ENCODE measurements at regions not wholly inside any gene's neighbourhood (a gene's known extent, or its start where the extent isn't known, plus 50 kb on each side); places are given as distances from the start of the nearest gene placed in this dataset.

- TF ChIP-seq, protein P1, sequence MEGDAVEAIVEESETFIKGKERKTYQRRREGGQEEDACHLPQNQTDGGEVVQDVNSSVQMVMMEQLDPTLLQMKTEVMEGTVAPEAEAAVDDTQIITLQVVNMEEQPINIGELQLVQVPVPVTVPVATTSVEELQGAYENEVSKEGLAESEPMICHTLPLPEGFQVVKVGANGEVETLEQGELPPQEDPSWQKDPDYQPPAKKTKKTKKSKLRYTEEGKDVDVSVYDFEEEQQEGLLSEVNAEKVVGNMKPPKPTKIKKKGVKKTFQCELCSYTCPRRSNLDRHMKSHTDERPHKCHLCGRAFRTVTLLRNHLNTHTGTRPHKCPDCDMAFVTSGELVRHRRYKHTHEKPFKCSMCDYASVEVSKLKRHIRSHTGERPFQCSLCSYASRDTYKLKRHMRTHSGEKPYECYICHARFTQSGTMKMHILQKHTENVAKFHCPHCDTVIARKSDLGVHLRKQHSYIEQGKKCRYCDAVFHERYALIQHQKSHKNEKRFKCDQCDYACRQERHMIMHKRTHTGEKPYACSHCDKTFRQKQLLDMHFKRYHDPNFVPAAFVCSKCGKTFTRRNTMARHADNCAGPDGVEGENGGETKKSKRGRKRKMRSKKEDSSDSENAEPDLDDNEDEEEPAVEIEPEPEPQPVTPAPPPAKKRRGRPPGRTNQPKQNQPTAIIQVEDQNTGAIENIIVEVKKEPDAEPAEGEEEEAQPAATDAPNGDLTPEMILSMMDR (IDR thresholded peaks at IDR 0.05; ENCODE audit: low read length), result no peak
- no peak for TF ChIP-seq EZH2 (optimal IDR thresholded peaks at IDR 0.05; ENCODE audit: low read depth, low read length)
- TF ChIP-seq EZH2phosphoT487 (IDR thresholded peaks at IDR 0.05; ENCODE audit: low read length), result no peak
Measured at GRCh38 chr7:80313067-80313626, 178.5 kb downstream of the GNAI1 start.

Data from MM.1S (cell line).